ENCODE measurements at regions not wholly inside any gene's neighbourhood (a gene's known extent, or its start where the extent isn't known, plus 50 kb on each side); places are given as distances from the start of the nearest gene placed in this dataset.

- POLR2A ChIA-PET: no interaction called here
- in situ Hi-C loops (cut with HindIII; ENCODE audit: low pct_unique_long_range_greater_than_20kb, low sequenced_read_pairs): no loop called here
- Histone ChIP-seq H3K4me1 (ENCODE audit: control insufficient read depth, insufficient read depth, low read length) (no peaks in the 10 kb centered on the region), H3K27ac (ENCODE audit: low read length) (no peak overlapping the region), H3K4me3 (ENCODE audit: low read depth in 2 of 2, low read length in 2 of 2) (no peak overlapping the region), H3K27me3 (ENCODE audit: control insufficient read depth, insufficient read depth, low read length) (no peaks in the 10 kb centered on the region), H3K36me3 (ENCODE audit: control insufficient read depth, insufficient read depth, low read length) (no peaks in the 10 kb centered on the region), H3K9me3 (ENCODE audit: control insufficient read depth, insufficient read depth, low read depth, low read length) (no peaks in the 10 kb centered on the region)
- no TSS peak for BruUV-seq (replicated peaks)
- TF ChIP-seq SIN3A (IDR thresholded peaks at IDR 0.05; ENCODE audit: borderline replicate concordance, insufficient read depth, low read depth, low read length): no peak
- TF ChIP-seq REST (IDR thresholded peaks at IDR 0.05; ENCODE audit: insufficient read depth in 1 of 2, low read depth in 2 of 2, low read length in 1 of 2): no peak
- no peak for TF ChIP-seq TCF7L2 (IDR thresholded peaks at IDR 0.05; ENCODE audit: low read depth, low read length)
- TF ChIP-seq CTCF (IDR thresholded peaks at IDR 0.05): no peak
- no peak for TF ChIP-seq POLR2AphosphoS5 (IDR thresholded peaks at IDR 0.05; ENCODE audit: low read depth, low read length)
- intact Hi-C loops (cut with micrococcal nuclease; ENCODE audit: unreplicated experiment): no loop called here
- ATAC-seq (no peak), DNase-seq (ENCODE audit: low read depth, low spot score) (no peak)
- CTCF ChIA-PET: no interaction called here
Measured at GRCh38 chr12:24374452-24374851, 425.0 kb upstream of the SOX5 start.

DNA sequence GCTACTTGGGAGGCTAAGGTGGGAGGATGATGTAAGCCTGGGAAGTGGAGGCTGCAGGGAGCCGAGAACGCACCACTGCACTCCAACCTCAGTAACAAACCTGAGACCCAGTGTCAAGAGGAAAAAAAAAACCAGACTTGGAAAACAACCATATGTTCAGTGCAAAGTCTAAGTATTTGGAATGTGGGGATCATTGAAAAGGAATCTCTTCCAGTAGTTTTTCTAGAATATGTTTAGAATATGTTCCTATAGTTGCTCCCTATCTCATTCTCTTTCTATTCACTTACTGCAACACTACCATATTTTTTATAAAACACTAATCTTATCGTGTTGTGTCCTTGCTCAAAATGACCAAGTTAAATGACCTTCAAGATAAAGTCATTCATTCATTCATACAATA lies 423.5 kb upstream of the SOX5 start:
- H3K27ac ChIP-seq (ENCODE audit: low read length): no peak overlapping the region
- TF ChIP-seq TCF7L2 (IDR thresholded peaks at IDR 0.05; ENCODE audit: low read depth, low read length) (no peak), POLR2AphosphoS5 (IDR thresholded peaks at IDR 0.05; ENCODE audit: low read depth, low read length) (no peak), CTCF (IDR thresholded peaks at IDR 0.05) (no peak), SIN3A (IDR thresholded peaks at IDR 0.05; ENCODE audit: borderline replicate concordance, insufficient read depth, low read depth, low read length) (no peak), REST (IDR thresholded peaks at IDR 0.05; ENCODE audit: insufficient read depth in 1 of 2, low read depth in 2 of 2, low read length in 1 of 2) (no peak)
- H3K27me3 ChIP-seq (ENCODE audit: control insufficient read depth, insufficient read depth, low read length): no peaks in the 10 kb centered on the region
- ChIA-PET CTCF (no interaction called here), POLR2A (no interaction called here)
- BruUV-seq (replicated peaks): no TSS peak
- H3K4me1 ChIP-seq (ENCODE audit: control insufficient read depth, insufficient read depth, low read length): no peaks in the 10 kb centered on the region
- ATAC-seq: no peak
- no peaks in the 10 kb centered on the region for H3K9me3 ChIP-seq (ENCODE audit: control insufficient read depth, insufficient read depth, low read depth, low read length)
- DNase-seq (ENCODE audit: low read depth, low spot score): no peak
- in situ Hi-C loops (cut with HindIII; ENCODE audit: low pct_unique_long_range_greater_than_20kb, low sequenced_read_pairs): no loop called here
- intact Hi-C loops (cut with micrococcal nuclease; ENCODE audit: unreplicated experiment): no loop called here
- no peak overlapping the region for H3K4me3 ChIP-seq (ENCODE audit: low read depth in 2 of 2, low read length in 2 of 2)
- H3K36me3 ChIP-seq (ENCODE audit: control insufficient read depth, insufficient read depth, low read length): no peaks in the 10 kb centered on the region

All from Panc1 (cell line).